Ureter (tissue), 1 donor: ENCODE measurements at regions not wholly inside any gene's neighbourhood (a gene's known extent, or its start where the extent isn't known, plus 50 kb on each side); places are given as distances from the start of the nearest gene placed in this dataset.
"Not testable (repeated sequence)": the region's sequence is repeated elsewhere in the genome, so short reads cannot be mapped to it uniquely, and the experiment has no call there.

Experiments
- DNase-seq: peaks from one replicate; pipeline ENCODE4 v3.0.0-alpha.2; 2020; ENCODE audit warnings: low spot score
- donor health status: DM: yes; HTN: yes; CAD: no.

DNA sequence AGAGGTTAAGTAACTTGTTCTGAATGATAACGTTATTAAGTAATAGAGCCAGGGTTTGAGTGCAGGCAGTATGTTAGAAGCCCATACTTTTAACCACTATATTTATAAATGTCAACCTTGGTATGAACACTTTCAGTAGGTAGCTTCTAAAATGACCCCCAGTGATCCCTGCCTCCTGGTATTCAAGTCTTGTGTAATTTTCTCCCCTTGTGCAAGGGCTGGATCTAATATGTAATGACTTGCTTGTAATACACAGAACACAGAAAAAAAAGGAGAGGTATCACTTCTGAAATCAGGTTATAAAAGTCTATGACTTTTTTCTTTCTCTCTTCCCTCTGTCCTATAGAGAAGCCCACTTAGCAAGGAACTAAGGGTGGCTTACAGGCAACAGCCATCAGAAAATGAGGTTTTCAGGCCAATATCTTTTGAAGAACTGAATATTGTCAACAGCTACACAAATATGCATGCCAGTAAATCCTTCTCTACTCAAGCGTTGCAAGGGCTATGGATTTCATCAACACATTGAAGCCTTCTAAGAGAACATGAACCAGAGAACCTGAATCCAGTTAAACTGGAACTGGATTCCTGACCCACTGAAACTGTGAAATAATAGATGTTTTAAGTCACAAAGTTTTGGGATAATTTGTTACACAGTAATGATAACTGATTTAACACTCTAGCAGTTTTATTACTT lies 712.3 kb downstream of the METTL15 start:
- no peak for DNase-seq

DNA sequence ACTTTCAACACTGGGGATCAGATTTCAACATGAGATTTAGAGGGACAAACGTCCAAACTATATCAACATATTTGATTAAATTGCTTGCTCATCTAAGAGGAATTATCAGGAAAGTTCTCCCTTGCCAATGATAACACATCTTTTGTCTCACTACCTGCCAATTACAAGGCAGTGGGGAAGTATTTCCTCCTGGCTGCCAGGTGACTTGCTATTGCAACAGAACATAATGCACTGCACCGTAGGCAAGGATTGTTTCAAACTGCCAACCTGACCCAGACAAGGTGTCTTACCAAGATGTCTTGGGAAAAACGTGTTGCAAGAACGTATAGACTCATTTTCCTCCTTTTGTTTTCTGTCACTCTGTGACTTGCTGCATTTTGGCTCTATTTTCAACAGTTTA lies 711.6 kb downstream of the METTL15 start:
- DNase-seq, result no peak

DNA sequence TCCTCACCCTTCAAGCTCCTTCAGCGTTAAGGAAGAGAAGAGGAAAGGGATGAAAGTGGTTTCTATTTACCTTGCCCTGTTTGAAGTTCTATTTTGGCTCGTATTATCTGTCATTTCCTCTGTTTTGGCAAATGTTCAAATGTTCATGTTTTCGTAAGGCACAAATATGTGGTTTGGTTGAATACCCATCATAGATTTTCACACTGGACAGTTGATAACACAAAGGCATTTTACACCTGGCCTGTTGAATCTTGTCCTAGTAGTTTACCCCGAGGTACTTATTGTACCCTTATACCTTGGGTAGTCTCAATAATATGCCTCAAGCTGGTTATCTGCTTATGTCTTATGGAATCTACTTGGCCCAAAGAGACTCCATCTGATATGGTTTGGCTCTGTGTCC lies 706.9 kb downstream of the METTL15 start:
- DNase-seq, result no peak

DNA sequence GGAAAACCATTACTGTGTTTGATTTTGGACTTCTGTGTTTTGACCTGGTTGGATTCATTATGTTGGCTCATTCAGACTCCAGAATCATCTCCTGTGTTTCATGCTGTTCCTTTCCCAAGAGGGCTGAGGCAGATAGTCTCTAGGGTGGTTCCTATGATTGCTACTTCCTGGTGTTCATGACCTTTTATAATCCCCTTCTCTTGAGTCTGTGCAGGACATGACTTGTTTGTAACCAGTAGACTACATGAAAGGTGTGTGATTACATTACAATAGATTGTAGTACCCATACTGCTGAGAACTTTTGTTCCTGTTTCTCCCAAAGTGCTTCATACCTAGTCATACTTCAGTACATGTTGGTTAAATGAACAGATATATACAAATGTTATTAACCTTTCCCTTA lies 700.6 kb downstream of the METTL15 start:
- no peak for DNase-seq

DNA sequence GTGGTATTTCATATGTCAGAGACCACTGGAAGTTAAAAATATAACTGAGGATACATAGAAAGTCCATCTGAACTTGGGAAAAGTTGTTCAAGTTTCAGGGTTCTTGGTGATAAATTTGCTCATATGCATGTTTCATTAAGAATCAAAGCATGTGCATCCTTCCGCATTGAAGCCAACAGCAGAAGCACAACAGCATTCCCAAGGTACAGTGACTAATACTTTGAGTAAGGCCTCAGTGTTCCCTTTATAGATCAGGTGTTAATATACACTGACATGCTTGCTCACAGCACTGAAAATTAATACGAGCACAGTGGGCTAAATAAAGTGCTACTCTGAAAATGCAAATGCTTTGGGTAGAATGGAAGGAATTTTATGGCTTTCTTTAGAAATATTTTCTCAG lies 691.1 kb downstream of the METTL15 start:
- DNase-seq, result no peak

DNA sequence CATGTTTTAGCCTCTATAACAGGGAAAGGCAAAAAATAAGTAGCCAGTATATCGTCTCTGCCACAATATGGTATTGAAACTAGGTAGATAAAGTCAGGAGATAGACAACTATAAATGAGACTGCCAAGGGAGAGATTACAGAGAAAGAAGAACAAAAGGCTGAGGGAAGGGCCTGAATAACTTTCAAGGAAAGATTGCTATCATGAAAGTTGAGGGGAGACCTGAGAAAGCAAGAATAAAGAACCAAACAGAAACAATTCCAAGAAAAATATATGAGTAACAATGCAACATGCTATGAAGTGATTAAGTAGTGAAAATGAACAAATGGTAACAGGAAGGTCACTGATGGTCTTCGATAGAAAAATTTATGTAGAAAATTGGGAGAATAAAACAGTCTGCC lies 690.1 kb downstream of the METTL15 start:
- no peak for DNase-seq

DNA sequence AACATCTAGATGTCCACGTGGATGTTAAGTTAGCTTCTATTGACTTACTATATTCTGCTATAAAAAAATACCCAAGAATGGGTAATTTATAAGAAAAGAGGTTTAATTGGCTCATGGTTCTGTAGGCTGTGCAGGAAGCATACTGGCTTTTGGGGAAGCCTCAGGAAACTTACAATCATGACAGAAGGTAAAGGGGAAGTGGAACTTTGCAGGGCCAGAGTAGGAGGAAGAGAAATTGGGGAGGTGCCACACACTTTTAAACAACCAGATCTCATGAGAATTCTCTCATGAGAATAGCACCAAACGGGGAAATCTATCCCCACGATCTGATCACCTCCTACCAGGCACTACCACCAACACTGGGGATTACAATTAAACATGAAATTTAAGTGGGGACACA lies 689.3 kb downstream of the METTL15 start:
- no peak for DNase-seq

DNA sequence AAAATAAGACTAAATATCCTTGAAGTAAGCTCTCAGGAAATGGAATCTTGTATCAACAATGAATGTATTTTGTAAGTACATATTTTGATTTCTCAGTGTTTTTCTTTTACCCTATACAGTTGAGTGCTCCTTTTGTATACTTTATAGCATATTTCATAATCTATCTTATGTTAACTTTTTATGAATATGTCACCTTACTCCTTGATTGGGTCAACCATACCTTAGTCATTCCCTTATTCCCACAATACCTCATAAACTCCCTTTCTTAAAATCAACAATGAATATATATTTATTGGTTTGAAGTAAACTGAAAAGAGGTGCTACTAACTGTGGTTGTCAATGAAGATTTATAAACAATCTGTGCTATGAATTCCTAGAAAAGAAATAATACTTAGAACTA lies 686.2 kb downstream of the METTL15 start:
- no peak for DNase-seq

DNA sequence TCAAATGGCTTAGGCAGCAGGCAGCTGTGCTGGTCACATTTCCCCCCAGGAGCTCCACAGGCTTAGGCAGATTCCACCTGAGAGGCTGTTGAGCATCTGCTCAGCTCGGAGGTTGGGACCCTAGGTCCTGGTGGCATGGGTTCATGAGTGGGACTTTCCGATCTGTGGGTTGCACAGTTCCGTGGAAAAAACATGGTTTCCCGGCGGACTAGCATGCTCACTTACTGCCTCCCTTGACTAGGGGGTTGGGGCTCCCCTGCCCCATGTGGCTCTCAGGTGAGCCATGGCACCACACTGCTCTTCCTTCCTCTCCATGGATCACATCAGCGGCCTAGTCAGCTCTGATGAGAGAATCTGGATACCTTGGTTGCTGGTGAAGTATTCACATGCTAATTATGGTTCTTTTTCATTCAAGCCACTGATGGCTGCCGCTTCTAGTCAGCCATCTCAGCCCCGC lies 685.1 kb downstream of the METTL15 start:
- no peak for DNase-seq

DNA sequence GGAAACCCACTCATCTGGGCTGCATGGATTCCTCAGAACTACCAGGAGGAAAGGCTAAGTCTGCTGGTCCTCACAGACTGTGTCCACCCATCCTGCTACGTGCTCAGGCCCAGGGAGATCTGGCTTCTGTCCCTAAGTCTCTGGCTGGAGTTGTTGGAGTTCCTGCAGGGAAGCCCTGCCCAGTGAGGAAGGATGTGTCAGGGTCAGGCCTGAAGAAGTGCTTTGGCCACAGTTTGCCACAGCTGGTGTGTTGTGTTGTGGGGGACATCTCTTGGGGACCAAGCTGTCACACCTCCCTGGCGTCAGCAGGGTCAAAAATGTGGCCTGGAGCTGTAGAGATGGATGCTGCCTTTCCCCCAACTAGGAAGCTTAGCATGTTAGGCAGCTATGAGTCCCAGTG lies 684.7 kb downstream of the METTL15 start:
- DNase-seq, result no peak

DNA sequence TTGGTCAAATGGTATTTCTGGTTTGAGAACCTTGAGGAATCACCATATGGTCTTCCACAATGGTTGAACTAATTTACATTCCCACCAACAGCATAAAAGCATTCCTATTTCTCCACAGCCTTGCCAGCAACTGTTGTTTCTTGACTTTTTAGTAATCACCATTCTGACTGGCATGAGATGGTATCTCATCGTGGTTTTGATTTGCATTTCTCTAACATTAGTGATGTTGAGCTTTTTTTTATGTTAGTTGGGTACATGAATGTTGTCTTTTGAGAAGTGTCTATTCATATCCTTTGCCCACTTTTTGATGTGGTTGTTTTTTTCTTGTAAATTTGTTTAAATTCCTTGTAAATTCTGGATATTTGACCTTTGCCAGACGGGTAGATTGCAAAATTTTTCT lies 679.7 kb downstream of the METTL15 start:
- not testable (repeated sequence) for DNase-seq

DNA sequence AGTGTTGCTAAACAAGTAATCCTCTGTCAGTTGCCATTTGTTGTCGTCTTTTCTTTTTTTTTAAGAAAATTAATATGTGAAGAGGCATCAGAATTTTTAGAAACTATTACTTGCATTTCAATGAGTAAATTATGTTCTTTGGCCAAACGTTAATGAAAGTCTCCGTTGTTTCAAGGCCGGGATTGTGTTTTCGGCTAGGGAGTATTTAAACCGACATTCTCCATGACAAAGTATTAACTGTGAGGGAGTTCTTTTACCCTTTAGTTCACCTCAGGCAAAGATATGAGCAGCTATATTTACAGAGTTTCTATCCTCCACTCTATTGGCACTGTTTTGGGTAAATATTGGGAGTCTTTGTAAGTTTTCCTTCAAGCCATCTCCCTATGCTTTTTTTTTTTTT lies 668.9 kb downstream of the METTL15 start:
- DNase-seq, result no peak

DNA sequence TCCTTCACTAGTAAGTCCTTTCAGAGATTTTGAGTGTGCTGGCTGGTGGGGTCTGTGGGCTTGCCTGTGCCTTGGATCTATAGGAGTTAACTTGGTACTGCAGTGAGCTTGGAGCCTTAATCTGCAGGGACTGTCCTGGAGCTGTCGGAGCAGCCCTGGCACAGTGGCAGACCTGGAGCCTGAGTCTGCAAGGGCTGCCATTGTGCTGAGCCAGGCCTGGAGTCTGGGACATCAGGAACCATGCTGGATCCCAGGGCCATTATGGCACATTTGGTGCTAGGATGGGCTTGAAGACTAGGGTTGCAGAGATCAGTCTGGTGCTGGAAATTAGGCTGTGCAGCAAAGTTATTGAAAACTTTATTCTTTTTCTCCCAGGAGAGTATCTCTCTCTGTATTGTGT lies 665.4 kb downstream of the METTL15 start:
- no peak for DNase-seq

DNA sequence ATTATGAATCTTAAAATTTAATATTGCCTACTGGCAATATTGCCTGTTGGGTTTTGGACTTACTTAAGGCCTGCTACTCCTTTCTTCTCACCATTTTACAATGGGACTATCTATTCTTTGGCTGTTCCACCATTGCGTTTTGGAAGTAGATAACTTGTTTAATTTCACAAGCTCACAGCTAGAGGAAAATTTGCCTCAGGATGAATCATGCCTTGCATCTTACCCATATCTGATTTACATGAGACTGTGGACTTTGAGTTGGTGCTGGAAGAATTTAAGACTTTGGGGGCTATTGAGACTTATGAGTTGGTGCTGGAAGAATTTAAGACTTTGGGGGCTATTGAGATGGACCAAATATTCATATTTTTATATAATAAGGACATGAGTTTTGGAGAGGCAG lies 662.6 kb downstream of the METTL15 start:
- DNase-seq, result no peak

DNA sequence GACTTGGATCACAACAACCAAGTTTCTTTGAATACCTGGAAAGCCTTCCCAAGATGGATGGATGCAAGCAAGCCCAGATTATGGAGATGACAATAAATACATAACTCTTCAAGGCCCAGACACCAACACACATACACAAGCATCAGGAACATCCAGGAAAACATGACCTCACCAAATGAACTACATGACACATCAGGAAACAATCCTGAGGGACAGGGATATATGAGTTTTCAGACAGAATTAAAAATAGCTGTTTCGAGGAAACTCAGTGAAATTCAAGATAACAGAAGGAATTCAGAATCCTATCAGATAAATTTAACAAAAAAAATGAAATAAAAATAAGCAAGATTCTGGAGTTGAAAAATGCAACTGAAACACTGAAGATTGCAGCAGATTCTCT lies 659.4 kb downstream of the METTL15 start:
- no peak for DNase-seq

DNA sequence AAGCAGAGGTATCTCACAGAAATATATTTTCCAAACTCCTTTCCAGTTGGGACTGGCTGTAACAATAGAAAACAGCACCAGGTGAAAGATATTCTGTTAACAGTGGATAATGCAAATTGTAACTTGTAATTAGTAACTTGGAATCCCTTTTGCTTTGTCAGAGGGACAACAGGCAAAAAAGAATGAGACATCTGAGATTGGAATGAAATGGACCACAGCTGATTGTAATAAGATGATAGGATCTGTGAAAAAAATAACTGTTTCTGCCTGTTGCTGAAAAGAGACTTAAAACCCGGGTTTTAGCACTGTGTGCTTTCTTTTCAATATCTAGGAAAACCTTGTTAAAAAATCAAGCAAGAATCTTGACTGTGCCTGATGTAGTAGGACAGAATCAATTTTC lies 655.7 kb downstream of the METTL15 start:
- no peak for DNase-seq

DNA sequence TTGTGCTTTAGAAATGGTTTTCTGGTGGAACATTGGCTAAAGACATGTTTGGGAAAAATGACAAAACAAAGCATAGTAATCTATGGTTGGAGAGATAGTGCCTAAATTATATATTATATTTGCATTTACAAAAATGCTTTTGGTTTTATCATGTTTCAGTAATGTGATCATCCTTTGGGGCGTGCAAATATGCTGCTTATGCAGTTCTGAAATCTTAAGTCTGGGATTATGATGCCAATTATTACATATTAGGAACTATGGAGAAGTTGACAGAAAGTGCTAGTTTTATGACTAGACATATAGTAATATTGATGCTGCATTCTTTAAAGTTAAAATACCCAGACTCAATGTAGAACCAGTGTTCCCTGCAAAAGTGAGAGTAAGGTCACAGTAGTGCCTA lies 655.0 kb downstream of the METTL15 start:
- DNase-seq, result no peak

DNA sequence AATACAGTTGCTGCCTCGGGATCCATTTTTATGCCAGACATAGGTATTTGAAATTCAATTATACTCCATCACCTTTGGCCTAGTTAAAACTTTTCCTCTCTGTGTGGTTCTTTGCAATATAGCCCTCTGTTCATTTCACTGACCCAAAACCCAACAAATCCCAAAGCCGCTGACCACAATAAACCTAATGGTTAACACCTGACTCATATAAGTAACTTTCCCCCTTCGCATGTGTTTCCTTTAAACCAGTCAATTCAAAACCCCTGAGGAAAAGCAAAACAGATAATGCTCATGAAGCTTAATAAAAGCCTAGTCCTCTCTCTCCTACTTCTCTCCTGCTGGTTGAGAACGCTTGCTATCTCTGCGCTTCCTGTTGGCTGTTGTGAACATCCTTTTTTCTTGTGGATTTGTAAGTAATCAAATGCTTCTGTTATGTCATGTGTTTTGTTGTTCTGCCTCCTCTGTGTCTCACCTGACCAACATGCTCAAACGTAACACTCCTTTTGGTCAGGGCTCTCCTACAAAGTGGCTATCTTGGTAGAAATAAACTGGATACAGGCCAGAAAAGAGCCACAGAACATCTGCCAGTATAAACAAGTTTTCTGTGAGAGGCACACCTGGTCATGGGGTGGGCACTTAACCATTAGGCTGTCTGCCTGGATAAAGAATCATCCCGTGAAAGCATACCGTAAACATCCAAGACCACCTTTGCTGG lies 652.6 kb downstream of the METTL15 start:
- no peak for DNase-seq

DNA sequence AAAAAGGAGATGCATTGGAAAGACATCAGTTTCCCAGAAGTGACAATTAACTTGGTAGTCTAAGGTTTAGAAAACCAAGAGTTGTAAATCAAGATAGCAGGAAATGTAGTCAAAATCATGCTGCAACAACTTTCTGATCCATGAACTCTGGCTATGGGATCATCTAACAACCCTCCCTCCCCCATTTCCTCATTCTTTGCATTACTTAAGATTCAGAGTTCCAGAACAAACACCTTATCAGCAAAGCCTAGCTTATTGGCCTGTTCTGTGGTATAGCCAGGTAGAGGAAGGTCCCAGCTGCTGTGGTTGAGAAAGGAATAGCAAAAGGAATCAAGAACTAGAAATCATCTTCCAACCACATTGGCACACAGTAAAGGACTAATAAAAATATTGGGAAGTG lies 651.1 kb downstream of the METTL15 start:
- no peak for DNase-seq

DNA sequence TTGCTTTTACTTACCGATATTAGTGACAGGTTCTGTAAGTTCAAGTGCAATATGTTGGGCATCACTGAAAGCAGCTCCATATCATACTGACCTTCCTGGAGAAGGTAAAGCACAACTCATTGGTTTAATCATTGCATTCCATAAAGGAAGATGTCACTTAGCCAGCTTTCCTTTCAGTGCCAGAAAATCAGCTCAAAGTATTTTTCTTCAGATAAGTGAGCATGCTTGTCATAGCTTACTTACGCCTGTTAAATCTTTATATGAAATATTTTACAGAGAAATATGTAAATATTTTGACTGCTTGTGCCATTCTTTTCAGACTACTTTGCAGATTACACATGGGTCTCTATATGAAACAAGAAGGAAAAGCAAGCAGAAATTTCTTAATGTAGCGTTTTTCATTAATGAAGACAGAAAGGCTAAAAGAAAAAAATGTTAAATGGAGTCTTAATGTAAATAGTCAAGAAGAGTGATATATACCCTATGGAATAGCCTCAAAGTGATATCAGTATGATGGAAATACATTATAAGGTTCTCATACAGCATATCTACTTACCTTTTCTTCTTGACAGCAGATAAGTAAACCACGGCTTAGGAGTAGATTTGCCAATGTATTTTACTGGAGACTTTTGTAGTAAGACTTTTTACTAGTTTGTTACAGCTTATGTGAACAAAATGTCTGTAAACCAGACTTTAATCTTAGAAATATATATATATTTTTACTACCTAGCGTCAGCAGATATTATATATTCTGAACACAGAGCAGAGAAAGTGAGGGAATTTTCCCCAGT lies 649.7 kb downstream of the METTL15 start:
- no peak for DNase-seq

DNA sequence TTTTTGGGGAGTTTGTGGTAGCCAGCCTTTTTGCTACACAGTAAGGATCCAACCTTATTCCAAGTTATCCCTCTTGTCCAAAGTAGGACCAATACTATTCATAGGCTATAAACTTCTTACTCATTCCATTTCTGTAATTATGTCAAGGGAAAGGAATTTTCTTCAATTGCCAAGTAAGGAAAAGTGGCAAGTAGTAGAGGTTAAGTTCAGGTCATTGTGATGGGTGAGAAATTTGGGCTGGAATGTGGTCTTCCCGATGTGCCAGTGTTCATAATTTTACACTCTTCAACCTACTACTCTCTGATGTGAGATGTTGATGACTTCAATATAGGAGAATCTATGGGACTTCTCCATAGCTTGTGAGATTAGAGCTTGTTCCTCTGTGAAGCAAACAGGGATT lies 648.8 kb downstream of the METTL15 start:
- DNase-seq, result no peak

DNA sequence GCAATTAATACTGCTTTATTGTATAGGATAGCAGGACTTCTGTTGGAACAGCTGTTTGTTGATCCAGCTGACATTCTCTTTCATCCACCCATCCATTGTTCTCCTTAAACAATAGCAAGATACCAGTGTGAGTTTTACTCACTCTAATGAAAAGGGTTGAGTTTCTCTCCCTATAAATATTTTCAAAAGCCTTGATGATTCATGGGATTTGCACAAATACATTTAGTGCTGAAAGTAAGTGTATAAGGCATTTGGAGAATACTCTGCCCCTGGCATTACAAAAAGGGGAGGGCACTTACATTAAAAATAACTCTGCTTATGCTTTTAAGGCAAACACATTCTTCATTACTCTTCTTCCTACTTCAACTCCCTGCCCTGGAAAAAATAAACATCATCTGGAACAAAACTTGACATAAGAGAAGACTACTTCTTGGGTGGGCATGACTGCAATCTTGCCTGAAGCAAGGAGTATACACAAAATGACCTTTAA lies 634.9 kb downstream of the METTL15 start:
- DNase-seq, result no peak
